CD4-positive, alpha-beta T cell treated with Interleukin-2 at 100 ng/mL for 4 hours (primary cell): ENCODE measurements at regions not wholly inside any gene's neighbourhood (a gene's known extent, or its start where the extent isn't known, plus 50 kb on each side); places are given as distances from the start of the nearest gene placed in this dataset.
"Not testable (repeated sequence)": the region's sequence is repeated elsewhere in the genome, so short reads cannot be mapped to it uniquely, and the experiment has no call there.

Source experiments
- DNase-seq: peaks from one replicate; pipeline ENCODE4 v3.0.0-alpha.2; 2020; ENCODE audit warnings: low spot score

GRCh38 chr1:166391279-166392066, 224.7 kb upstream of the FAM78B start:
- DNase-seq: no peak

GRCh38 chr1:166395729-166396128, 228.9 kb upstream of the FAM78B start:
- no peak for DNase-seq

DNA sequence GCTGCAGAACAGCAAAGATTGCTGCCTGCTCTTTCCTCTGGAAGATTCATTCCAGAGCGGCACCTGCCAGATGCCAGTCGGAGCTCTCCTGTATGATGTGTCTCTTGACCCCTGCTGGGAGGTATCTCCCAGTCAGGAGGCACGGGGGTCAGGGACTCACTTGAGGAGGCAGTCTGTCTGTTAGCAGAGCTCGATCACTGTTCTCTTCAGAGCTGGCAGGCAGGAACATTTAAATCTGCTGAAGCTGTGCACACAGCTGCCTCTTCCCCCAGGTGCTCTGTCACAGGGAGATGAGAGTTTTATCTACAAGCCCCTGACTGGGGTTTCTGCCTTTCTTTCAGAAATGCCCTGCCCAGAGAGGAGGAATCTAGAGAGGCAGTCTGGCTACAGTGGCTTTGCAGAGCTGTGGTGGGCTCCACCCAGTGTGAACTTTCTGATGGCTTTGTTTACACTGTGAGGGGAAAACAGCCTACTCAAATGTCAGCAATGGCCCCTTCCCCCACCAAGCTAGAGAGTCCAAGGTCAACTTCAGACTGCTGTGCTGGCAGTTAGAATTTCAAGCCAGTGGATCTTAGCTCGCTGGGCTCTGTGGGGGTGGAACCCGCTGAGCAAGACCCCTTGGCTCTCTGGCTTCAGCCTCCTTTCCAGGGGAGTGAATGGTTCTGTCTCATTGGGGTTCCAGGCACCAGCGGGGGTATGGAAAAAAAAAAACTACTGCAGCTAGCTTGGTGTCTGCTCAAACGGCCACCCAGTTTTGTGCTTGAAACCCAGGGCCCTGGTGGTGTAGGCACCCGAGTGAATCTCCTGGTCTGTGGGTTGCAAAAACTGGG, 242.7 kb upstream of the FAM78B start:
- not testable (repeated sequence) for DNase-seq

DNA sequence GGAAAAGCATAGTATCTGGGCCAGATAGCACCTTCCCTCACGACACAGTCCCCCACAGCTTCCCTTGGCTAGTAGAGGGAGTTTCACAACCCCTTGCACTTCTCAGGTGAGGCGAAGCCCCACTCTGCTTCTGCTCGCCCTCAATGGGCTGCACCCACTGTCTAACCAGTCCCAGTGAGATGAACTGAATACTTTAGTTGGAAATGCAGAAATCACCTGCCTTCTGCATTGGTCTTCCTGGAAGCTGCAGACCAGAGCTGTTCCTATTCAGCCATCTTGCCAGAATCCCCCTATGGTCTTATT, 243.2 kb upstream of the FAM78B start:
- DNase-seq: no peak

GRCh38 chr1:166416831-166417230, 250.0 kb upstream of the FAM78B start:
- not testable (repeated sequence) for DNase-seq

- DNase-seq: no peak
Observed at GRCh38 chr1:166418344-166418933, 251.6 kb upstream of the FAM78B start.

DNA sequence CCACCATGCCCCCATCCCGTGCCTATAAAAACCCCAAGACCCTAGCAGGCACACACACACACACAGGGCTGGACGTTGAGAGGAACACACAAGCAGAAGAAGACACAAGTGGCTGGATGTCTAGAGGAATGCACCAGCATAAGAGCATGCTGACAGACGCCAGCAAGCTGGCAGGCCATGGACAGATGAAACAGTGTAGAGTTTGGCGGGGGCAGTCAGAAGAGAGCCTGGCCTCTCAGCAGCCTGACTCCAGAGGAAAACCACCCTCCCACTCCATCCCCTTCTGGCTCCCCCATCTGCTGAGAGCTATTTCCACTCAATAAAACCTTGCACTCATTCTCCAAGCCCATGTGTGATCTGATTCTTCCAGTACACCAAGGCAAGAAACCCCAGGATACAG, 255.8 kb upstream of the FAM78B start:
- DNase-seq: not testable (repeated sequence)

GRCh38 chr1:166432655-166433054, 265.9 kb upstream of the FAM78B start:
- no peak for DNase-seq

DNA sequence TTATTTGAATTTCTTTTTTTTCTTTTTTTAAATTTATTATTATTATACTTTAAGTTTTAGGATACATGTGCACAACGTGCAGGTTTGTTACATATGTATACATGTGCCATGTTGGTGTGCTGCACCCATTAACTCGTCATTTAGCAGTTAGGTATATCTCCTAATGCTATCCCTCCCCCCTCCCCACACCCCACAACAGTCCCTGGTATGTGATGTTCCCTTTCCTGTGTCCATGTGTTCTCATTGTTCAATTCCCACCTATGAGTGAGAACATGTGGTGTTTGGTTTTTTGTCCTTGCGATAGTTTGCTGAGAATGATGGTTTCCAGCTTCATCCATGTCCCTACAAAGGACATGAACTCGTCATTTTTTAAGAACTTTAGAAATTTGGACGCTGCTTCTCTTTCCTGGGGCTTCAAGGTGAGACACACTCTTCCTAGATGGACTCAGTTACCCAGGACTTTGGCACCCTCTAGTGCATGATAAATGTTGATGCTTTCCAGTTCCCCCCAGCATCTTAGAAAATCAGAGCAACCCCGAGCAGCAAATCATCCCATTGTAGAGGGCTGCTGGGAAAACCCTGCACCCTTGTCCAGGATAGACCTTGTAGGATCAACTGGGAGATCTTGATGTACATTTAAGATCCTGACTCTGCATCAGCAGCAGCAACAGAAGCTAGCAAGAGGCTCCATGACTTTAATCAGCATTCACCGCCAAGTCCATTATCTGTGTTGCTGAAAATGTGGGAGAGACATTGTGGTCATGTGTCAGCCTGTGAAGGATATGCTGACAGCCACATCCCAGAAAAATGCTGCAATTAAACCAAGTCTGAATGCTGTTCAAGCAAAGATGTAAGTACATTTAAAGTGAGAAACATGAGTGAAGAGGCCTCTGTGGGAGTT, 266.9 kb upstream of the FAM78B start:
- not testable (repeated sequence) for DNase-seq

- no peak for DNase-seq
Observed at GRCh38 chr1:166457700-166458099, 290.9 kb upstream of the FAM78B start.

DNA sequence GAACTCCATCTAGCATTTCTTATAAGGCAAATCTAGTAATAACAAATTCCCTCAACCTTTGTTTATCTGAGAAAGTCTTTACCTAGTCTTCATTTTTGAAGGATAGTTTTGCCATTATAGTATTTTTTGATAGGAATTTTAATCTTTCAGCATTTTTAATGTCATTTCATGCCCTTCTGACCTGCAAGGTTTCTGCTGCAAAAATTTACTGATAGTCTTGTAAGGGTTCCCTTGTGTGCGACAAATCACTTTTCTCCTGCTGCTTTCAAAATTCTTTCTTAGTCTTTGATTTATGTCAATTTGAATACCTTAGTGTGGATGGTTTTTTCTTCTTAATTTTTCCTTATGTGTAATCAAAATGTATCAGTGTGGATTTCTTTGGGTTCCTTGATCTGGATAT, 297.5 kb upstream of the FAM78B start:
- no peak for DNase-seq

DNA sequence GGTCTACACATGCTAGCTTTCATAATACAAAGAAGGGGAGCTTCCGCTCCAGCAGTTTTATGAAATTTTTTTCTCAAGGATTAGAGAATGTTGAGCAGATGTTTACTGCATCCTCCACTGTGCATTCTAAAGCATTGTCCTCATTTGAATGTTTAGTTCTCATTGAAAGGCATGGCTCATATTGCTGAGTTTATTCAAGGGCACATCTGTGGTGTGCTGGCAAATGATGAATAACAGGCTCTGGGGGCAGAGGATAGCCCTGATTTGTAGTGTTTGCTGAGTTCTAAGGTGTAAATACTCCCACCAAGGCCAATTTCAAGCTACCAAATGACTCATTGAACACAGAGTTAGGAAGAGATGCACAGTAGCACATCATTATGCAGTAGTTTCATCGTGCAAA, 303.2 kb upstream of the FAM78B start:
- no peak for DNase-seq

DNA sequence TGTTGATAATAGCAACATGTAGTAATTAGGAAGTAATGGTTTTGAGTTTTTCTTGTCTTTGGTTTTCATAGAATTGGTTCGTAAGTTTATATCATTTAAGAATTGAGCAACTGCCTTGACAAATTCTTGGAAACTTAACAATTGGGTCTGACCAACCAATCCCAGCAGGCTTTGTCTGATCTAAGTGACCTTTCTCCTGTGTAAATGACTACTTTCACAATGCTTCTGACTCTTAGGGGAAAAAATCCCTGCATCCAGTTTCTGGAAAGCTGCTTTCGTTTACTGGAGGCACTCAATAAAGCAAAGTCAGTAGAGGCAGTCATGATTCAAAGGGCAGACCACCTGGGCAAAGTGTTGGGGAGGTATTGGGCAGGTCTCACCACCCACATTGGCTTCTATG, 303.6 kb upstream of the FAM78B start:
- DNase-seq: no peak

- no peak for DNase-seq
Observed at GRCh38 chr1:166471359-166471758, 304.6 kb upstream of the FAM78B start.

DNA sequence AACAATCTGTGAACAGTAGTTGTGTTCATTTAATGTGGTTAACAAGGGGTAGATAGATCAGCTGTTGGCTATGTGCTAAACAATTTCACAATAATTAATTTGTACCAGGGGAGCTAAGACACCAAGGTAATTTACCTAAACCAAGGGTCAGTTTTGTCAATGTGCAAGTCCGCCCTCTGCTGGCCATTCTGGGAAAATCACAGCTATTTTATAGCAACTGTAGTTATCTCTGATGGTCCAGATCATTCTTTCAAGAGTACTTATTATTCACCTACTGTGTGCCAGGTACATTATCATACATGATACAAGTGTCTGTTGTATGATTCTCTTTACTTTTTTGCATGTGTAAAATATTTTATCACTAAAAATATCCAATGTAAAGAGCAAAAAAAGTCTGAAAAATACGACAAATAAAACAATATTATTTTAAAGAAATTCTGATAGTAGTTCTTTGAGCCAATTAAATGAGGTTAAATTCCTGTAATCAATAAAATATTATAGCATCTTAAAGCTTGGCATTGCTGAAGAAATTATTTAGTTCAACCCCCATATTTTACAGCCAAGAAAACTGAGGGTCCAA, 312.3 kb upstream of the FAM78B start:
- DNase-seq: peak; percentile 63

- no peak for DNase-seq
Observed at GRCh38 chr1:166484471-166484870, 317.7 kb upstream of the FAM78B start.

- no peak for DNase-seq
Observed at GRCh38 chr1:166484871-166485270, 318.1 kb upstream of the FAM78B start.

DNA sequence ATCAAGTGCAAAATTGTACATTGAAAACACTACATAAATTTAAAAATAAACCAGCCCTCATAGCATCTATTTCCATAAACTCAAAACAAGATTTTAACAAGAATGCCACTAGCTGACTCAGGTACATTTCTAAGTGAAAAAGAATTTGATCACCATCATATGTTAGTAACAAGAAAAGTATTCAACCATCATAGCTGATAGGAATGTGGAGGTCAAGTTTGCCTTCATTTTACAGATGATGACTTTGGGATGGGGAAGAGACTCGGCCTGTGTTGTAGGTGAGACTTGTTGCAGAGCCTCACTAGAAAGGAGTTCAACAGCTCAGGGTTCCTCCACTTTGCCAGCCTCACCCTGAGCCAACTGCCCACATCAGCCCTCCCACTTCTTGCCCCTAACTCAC, 318.8 kb upstream of the FAM78B start:
- DNase-seq: no peak

DNA sequence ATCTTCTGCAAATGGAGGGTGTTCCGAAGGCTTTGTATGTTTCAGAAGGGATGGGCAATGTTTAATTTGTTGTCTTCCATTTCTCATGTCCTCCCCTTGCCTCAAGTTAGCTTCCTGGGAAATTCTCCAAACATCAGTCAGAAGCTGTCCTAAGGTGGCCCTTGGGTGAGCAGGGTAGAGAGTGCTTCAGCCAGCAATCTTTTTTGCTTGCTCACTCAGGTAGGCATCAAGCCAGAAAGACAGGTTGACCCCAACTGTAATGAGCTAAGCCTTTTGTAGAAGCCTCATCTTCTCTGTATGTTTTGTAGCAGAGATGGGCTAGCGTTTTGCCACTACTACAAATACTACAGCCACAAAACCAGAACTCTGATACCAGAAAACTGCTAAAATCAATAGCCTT, 321.5 kb upstream of the FAM78B start:
- DNase-seq: no peak

- no peak for DNase-seq
Observed at GRCh38 chr1:166489356-166489669, 322.5 kb upstream of the FAM78B start.

DNA sequence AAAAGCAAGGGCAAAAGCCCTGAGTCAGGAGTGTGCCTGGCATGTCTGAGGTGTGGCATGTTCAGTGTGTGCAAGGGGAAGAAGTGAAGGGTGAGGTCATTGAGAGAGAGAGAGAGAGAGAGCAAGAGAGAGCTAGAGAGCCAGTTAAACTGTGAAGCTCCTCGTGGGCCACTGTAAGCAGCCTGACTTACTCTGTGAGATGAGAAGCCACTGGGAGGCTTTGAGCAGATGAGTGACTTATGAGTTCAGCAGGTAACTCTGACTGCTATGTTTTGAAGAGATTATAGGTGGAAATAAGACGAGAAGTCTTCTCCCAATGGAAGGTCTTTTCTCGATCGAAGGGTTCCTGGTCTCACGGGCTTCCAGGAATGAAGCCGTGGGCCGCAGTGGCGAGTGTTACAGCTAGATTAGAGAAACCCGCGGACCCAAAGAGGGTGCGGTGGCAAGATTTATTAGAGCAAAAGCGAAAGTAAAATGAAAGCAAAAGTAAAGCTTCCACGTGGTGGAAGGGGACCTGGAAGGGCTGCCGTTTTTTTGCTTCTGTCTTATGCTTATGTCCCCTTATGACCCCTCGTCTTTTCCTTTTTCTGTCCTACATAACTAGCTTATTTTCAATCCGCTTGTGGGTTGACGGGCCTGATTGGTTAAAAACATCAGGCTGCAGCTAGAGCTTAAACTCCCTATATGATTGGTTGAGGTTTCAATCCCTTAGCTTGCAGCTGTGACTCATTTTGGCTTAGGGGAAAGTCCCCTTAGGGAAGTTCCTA, 323.1 kb upstream of the FAM78B start:
- peak; percentile 82 for DNase-seq
